ENCODE measurements at regions not wholly inside any gene's neighbourhood (a gene's known extent, or its start where the extent isn't known, plus 50 kb on each side); places are given as distances from the start of the nearest gene placed in this dataset.

- no peaks in the 10 kb centered on the region for H3K9me3 Mint-ChIP-seq
- H3K4me3 Mint-ChIP-seq, result no peak overlapping the region
- no peak overlapping the region for H3K27ac Mint-ChIP-seq
- H3K27me3 Mint-ChIP-seq, result no peaks in the 10 kb centered on the region
- H3K4me1 Mint-ChIP-seq, result no peaks in the 10 kb centered on the region
- H3K36me3 Mint-ChIP-seq, result no peaks in the 10 kb centered on the region
Observed at GRCh38 chr2:128442891-128443302, 124.2 kb upstream of the HS6ST1 start.

GRCh38 chr2:128444121-128444771, 125.6 kb upstream of the HS6ST1 start:
- H3K9me3 Mint-ChIP-seq, result no peaks in the 10 kb centered on the region
- no peaks in the 10 kb centered on the region for H3K27me3 Mint-ChIP-seq
- H3K4me1 Mint-ChIP-seq, result no peaks in the 10 kb centered on the region
- H3K36me3 Mint-ChIP-seq, result no peaks in the 10 kb centered on the region
- H3K27ac Mint-ChIP-seq, result no peak overlapping the region
- no peak overlapping the region for H3K4me3 Mint-ChIP-seq

- no peaks in the 10 kb centered on the region for H3K36me3 Mint-ChIP-seq
- no peaks in the 10 kb centered on the region for H3K27me3 Mint-ChIP-seq
- no peaks in the 10 kb centered on the region for H3K9me3 Mint-ChIP-seq
- no peaks in the 10 kb centered on the region for H3K4me1 Mint-ChIP-seq
- no peak overlapping the region for H3K27ac Mint-ChIP-seq
- no peak overlapping the region for H3K4me3 Mint-ChIP-seq
Observed at GRCh38 chr2:128444816-128445522, 126.3 kb upstream of the HS6ST1 start.

DNA sequence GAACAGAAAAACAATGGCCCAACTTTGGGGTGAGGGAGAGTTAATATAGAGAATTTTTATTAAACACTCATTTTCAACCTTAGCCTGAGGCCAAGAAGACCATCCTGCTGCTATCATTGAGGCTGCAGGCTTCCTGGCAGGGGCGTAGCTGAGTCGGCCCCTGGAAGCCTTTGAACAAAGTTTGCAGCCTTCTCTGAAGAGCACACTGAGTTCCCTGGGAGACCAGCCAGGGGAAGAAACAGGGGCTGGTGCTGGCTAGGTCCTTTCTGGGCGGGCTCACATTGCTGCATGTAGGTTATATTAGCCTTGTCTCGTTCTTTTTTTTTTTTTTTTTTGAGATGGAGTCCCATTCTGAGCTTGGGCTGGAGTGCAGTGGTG, 126.8 kb upstream of the HS6ST1 start:
- Mint-ChIP-seq H3K4me1 (no peaks in the 10 kb centered on the region), H3K27ac (no peak overlapping the region), H3K36me3 (no peaks in the 10 kb centered on the region), H3K27me3 (no peaks in the 10 kb centered on the region), H3K4me3 (no peak overlapping the region), H3K9me3 (no peaks in the 10 kb centered on the region)

GRCh38 chr2:128446049-128446873, 127.6 kb upstream of the HS6ST1 start:
- no peaks in the 10 kb centered on the region for H3K36me3 Mint-ChIP-seq
- no peaks in the 10 kb centered on the region for H3K27me3 Mint-ChIP-seq
- H3K4me3 Mint-ChIP-seq, result no peak overlapping the region
- no peak overlapping the region for H3K27ac Mint-ChIP-seq
- no peaks in the 10 kb centered on the region for H3K4me1 Mint-ChIP-seq
- H3K9me3 Mint-ChIP-seq, result no peaks in the 10 kb centered on the region

GRCh38 chr2:128446874-128447537, 128.3 kb upstream of the HS6ST1 start:
- H3K27me3 Mint-ChIP-seq, result no peaks in the 10 kb centered on the region
- H3K4me3 Mint-ChIP-seq, result no peak overlapping the region
- H3K9me3 Mint-ChIP-seq, result no peaks in the 10 kb centered on the region
- no peak overlapping the region for H3K27ac Mint-ChIP-seq
- no peaks in the 10 kb centered on the region for H3K4me1 Mint-ChIP-seq
- no peaks in the 10 kb centered on the region for H3K36me3 Mint-ChIP-seq

- Mint-ChIP-seq H3K36me3 (no peaks in the 10 kb centered on the region), H3K27ac (no peak overlapping the region), H3K4me1 (no peaks in the 10 kb centered on the region), H3K9me3 (no peaks in the 10 kb centered on the region), H3K4me3 (no peak overlapping the region), H3K27me3 (no peaks in the 10 kb centered on the region)
Observed at GRCh38 chr2:128447538-128447995, 128.9 kb upstream of the HS6ST1 start.

DNA sequence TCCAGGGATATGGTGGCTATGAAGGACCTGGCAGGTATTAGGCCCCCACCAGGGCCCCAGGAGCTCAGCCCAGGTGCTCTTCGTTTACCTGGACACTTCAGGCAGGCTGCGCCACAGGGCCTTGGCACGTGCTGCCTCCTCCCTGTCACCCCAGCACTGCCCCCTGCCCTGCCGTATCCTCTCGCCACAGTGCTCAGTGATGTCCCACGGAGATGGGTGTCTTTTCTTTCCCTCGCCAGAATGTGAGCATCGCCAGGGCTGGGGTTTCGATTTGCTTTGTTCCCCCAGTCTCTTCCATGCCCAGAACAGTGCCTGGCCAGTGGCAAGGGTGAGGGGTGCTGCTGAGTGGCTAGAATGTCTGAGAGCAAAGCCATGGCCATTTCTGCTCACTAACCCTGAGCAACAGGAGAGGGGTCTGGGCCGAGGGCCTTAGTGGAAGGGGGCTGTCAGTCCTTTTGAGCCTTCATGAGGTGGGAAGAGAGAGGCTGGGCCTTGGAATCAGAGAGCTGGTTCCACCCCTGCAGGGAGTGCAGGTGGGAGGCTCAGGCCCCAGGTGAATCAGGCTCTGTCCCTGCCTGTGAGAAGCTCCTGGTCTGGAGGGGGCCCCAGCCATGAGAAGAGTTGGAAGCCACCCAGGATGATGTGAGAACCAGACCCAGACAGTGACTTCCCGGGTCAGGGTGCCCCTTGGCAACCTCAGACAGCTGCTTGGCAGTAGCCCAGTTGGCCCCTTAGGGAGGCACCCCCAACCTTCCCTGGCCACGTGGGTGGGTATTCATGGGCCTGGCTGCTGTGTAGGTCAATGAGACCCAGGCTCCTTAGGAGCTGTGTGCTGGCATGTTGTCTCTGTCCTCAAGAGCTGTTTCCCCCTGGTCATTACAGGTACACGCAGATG, 129.9 kb upstream of the HS6ST1 start:
- no peaks in the 10 kb centered on the region for H3K36me3 Mint-ChIP-seq
- no peaks in the 10 kb centered on the region for H3K4me1 Mint-ChIP-seq

DNA sequence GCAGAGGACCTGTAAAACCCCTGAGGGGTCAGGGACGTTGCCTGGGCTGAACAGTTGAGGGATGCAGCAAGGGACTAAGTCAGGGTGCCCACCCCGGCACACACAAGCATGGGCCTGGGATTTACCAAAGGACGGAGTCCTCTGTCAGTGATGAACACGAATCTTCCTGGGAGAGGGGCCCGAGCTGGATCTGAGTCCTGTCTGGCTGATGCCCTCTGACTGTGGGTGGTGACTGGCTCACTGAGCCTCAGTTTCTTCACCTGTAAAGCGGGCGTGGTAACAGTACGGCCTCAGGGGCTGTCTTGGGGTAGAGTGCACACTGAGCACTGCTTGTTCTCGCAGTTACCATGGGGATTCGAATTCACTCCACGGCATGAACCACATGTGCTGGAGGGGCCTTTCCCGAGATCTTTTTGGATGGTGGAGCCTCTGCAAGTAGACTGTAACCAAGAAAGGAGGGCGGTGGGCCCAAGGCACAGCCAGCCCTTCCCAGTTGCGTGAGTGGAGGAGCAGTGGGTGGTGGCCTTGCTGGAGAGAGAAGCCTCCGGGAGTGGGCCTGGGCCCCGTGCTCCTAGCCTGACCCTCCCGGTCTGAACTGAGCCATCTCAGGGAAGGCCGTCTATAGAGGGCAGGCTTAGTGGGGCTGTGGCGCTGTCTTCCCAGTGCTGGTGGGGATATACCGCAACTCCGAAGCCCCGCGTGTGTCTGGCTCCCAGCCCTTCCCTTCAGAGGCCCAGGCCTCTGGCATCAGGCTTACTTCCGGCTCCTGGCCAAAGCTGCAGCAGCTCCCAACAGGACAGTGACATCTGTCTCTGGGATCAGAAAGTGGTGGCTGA, 130.8 kb upstream of the HS6ST1 start:
- no peak overlapping the region for H3K27ac Mint-ChIP-seq

More for the DNA sequence above, 129.9 kb upstream of the HS6ST1 start:
- Mint-ChIP-seq H3K27ac (no peak overlapping the region), H3K27me3 (no peaks in the 10 kb centered on the region), H3K4me3 (no peak overlapping the region), H3K9me3 (no peaks in the 10 kb centered on the region)

GRCh38 chr2:128450211-128451024, 131.8 kb upstream of the HS6ST1 start:
- no peaks in the 10 kb centered on the region for H3K9me3 Mint-ChIP-seq
- no peaks in the 10 kb centered on the region for H3K4me1 Mint-ChIP-seq
- no peak overlapping the region for H3K27ac Mint-ChIP-seq
- no peaks in the 10 kb centered on the region for H3K27me3 Mint-ChIP-seq
- H3K4me3 Mint-ChIP-seq, result no peak overlapping the region
- no peaks in the 10 kb centered on the region for H3K36me3 Mint-ChIP-seq

More for the DNA sequence above, 130.8 kb upstream of the HS6ST1 start:
- H3K27me3 Mint-ChIP-seq, result no peaks in the 10 kb centered on the region
- no peak overlapping the region for H3K4me3 Mint-ChIP-seq
- H3K36me3 Mint-ChIP-seq, result no peaks in the 10 kb centered on the region
- no peaks in the 10 kb centered on the region for H3K4me1 Mint-ChIP-seq
- H3K9me3 Mint-ChIP-seq, result no peaks in the 10 kb centered on the region

DNA sequence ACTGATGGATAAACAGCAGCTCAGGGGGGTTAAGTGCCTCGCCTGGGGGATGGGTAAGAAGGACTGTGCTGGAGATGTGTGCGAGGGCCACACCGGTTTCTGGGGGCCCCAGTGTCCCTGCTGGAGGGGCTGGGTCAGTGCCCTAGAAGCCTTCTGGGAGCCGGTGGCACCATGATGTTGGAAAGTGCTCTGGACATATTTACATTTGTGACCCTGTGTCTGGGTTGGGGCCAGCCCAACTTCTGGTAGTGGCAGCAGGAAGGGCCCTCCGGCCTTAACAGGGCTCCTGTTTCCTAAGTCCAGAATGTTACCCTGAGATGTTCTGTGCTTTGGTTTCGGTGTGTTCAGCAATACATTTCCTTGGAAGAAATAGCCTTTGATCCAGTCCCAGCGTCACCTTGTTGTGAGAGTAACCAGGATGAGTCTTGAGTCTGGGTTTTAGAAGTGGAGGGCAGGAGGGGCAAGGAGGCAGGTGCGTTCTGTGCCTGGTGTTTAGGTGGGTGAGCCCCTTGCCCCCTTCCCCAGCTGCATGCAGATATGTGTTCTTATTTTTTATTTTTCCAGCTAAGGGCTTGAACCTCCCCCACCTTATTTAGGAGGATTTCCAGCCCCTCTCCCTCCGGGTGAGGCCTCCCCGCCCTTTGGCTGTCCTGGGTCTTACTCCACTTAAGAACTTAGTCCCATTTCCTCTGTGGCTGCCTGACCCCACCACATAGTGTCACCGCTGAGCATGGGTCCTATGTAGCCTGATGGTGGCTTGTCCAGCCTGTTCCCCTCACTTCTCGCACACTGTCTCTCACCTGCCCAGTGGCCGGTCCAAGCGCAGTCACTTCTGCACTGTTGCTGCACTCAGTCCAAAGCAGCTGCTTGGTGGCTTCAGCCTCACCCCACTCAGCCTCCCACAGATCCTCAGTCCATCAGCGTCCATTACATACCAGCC, 132.7 kb upstream of the HS6ST1 start:
- Mint-ChIP-seq H3K4me3 (no peak overlapping the region), H3K4me1 (no peaks in the 10 kb centered on the region), H3K9me3 (no peaks in the 10 kb centered on the region), H3K27me3 (no peaks in the 10 kb centered on the region), H3K36me3 (no peaks in the 10 kb centered on the region), H3K27ac (no peak overlapping the region)

DNA sequence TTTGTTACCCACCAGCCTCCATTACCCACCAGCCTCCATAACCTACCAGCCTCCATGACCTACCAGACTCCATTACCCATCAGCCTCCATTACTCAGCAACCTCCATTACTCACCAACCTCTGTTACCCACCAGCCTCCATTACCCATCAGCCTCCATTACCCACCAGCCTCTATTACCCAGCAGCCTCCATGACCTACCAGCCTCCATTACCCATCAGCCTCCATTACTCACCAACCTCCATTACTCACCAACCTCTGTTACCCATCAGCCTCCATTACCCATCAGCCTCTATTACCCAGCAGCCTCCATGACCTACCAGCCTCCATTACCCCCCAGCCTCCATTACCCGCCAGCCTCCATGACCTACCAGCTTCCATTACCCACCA, 133.3 kb upstream of the HS6ST1 start:
- H3K4me3 Mint-ChIP-seq, result no peak overlapping the region
- no peaks in the 10 kb centered on the region for H3K9me3 Mint-ChIP-seq
- no peaks in the 10 kb centered on the region for H3K27me3 Mint-ChIP-seq
- H3K27ac Mint-ChIP-seq, result no peak overlapping the region
- H3K36me3 Mint-ChIP-seq, result no peaks in the 10 kb centered on the region
- no peaks in the 10 kb centered on the region for H3K4me1 Mint-ChIP-seq

All from activated naive CD4-positive, alpha-beta T cell treated with anti-CD3 and anti-CD28 coated beads, Interleukin-2, amount 50 U/mL, for 24 hours (primary cell).